H4 (cell line): ENCODE measurements at regions not wholly inside any gene's neighbourhood (a gene's known extent, or its start where the extent isn't known, plus 50 kb on each side); places are given as distances from the start of the nearest gene placed in this dataset.

Experiments
- DNase-seq: peaks from one replicate; pipeline ENCODE4 v3.0.0-alpha.2; 2015; ENCODE audit warnings: low spot score

DNA sequence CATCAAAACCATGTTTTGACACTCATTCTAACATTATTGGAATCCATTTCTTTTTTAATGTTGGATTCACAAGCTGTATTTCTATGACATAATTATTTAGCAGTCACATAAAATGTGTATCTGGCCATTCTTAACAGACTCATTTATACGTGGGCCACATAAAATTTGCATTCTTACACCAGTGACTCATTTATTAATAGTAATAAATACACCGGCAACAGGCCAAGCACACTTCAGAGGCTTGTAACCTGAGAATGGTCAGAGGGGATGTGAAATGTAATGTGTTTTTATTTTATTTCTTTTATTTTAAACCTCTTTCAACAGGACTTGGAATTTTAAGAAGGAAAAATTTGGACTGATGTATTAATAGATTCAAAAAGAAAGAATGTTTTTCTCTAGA is 384.9 kb upstream of the RARB start:
- no peak for DNase-seq

DNA sequence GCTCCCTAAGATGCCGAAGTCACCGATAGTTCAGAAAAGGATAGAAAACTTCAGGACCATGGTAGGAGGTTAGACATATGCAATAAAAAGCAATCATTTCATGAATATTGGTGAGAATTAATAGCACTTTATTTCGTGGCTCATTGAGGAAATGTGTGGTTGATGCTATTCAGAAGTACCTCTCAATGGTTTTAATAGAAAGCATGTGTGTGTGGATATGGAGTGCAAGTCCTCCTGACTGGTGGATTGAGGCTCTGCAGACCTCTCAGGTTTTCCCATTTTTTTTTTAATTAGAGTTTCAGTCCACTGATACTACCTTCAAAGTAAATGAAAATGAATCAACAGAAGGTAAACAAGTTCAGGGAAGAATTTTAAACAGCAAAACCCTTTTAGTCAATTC is 384.3 kb upstream of the RARB start:
- DNase-seq, result no peak

DNA sequence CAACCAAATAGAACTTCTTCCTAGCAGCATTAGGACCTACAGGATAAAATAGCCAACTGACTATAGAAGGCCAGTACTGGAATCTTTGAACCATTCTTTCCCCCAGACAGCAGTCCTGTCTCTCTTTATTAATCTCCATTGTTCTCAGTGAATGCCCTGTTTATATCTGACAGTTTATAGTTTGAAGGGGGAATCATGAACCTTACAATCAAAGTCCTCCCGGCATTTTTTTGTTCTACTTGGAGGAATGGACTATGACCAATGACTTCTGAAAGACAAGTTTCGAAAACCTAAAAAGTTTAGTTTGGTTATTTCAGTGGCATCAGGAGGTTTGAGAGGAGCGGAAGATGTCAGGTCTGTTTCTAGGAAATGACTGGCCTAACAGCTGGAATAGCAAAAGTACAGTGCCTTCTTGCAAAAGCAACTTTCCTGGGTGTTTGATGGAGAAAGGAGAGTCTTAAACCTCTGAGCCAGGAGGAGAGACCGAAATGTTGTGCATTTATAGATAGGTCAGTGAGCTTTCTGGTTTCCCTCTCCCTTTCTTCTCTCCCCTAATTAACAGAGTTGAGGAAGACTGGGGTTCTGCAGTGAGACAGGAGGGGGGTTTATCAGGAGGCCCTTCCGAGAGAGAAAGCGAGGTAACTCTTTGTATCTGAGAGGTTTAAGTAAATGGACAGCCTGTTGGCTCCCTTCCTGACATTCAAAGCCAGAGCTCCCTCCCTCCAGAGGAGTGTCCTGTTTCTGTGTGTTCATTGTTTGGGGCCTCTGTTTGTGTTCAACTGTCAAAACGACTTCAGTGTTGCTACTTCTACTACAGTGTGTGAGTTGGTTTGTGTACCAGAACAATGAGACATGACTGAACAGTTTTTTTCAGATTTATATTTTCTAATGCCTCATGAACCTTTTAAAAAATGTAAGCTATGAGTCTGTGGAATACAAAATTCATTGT is 383.0 kb upstream of the RARB start:
- no peak for DNase-seq

DNA sequence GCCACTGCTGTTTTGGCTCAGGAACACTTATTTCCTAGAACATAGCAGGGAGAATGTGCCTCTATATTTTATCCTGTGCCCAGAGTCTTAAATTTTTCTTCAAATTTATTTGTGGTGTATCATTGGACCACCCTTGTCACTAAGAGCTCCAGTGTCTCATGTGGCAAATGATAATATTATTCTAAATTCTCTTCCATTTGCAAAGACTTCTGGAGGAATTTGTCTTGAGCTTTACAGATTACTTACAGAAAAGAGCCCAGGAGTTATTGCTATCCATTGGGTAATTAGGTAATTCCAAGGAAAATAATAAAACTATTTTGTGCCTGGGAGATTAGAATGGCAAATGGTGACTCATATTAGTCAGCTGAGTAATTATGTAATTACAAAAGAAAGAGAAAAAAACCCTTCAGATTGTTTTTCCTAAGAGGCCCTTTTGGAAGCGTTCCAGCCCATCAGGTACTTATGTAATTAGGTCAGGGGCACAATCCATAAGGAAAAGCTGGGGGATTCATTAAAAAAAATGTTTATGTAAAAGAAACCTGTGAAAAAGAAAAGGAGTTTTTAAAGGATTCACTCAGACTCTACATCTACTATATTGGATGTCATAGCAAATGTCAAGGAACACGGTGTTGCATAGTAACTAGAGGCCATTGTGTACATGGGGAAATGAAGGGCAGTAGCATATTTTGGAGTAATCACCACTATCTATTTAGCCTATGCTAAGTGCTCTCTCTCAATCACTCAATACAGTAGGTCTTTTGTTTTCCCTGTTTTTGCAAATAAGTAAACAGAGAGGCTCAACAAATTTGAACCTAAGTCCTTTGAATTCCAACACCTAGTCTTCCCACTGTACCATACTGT is 380.9 kb upstream of the RARB start:
- no peak for DNase-seq

DNA sequence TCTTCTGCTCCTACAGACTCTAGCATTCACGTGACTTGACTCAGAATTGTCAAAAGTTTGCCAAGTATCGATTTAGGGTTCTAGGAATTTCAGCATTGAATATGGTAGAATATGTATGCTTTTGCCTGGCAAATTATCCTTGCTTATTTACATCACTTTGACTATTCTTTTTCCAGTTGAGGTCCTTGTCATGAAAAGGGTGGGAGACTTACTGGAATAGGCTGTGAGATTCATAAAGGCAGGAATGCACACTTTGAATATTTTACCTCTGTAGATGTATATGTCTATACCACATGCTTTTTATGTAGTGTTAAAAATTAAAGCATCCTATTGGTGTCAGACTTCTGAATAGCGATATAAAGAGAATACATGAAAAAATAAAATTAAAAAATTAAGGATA is 378.8 kb upstream of the RARB start:
- no peak for DNase-seq

DNA sequence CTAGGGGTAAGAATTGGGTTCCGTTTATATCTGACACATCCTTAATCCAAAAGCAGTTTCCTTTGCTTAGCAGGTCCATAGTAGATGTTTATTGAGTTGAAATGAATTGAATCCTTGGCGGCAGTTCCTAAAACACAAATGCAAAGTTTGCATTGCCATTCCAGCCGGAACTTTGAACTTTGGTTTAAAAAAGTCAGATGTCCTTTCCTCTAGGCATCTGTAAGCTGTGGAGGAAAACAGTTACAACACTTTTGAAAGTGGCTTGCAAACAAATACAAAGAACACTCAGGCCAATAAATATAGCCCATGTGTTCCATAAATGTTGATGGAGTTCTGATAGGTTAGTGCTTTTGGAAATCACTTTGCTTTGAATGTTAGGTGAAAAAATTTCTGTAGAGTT is 374.7 kb upstream of the RARB start:
- no peak for DNase-seq

DNA sequence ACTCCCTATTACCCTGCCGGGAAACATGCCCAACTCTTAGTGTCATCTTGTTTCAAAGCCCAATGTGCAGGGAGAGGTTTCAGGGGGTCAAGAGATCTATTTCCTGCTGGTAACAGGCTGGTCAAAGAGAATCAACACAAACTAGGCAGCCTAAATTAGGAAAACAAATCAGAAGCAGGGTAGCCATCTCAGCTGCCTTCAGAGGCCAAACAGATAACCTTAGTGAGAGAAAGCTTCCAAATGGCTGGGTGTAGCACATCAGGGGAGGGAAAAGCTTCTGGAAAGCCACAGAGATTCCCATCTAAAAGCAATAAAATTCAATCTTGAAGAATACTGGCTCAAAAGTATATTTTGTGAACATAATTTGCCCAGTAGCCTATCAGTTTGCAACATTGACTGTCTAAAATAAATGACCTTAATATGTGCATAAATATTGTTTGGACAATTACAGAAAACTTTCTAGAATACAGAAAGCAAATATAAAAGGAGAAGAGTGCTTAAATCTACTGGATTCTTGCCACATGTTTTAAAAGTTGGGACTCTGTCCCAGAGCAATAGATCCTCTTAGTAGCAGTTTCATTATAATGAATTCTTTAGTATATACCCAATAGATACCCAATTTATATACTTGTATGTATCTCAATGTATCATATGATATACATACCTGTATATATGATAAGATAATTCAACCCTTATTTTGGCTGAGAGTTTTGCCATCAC is 371.9 kb upstream of the RARB start:
- DNase-seq, result no peak

DNA sequence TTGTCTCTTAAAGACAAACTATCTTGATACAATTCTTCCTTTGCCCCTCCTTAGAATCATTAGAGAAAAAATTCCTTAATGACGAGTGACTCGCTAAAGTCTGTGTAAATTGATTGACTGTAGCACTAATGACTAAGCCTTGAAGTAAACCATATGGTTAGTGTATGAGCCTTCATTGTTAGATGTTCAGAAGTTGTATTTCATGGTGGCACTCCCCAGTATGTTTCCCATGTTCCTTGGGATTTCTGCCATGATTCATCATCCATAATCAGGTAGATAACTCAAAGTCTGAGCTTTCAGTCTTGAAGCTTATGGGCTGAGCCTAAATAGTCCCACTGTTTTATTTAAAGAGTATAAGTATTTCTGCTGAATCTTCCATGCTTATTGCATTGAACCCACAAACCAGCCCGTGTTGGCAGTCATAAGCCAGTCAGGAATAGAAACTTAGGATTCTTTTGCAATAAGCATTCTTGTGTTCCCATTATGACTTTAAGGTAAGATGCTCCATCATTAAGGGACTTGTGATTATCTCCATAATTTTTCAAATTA is 371.2 kb upstream of the RARB start:
- no peak for DNase-seq

DNA sequence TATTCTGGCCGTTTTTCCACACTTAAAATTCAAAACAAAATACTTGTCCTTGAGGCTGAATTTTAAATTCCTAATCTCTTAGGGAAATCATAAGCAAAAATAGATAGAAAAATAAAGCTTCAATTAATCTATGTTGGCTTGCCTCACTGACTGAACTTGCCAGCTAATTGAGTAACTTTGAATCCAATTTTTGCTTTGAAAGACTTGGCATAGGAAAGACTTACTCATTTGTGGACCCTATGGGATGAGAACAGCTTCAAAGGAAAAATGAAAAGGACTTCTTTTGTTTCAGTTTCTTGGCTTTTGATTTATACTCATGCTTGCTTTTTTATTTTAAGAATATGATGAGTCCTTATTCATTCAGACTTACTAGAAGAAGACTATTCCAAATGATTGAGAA is 370.7 kb upstream of the RARB start:
- no peak for DNase-seq

DNA sequence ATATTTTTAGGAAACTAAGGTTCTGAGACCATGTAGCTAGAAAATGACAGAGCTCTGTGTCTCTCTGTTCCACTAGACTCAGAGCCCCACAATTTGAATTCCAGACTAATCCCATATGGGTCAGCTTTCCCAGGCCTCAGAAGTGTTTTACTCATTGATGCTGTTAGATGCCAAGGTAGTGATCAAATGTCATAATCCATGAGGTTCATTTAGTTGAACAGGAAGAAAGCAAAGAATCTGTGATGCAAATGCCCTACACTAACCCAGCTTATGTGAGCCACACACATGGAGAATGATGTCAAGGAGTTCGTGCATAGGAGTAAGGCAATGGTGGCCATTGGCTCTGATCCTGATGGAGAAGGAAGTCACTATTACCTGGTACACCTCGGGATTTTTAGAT is 363.4 kb upstream of the RARB start:
- DNase-seq, result no peak

DNA sequence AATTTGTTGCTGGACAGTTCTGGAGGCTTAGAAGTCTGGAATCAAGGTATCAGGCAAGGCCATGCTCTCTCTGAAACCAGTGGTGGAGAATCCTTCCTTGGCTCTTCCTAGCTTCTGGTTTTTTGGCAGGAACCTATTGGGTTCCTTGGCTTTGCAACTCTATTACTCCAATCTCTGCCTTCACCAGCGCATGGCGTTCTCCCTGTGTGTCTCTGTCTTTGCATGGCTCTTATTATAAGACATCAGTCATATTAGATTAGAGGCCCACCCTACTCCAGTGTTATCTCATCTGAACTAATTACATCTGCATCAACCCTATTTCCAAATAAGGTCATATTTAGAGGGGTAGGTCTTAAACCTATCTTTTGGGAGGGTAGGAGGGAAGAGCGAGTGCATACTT is 358.1 kb upstream of the RARB start:
- no peak for DNase-seq

DNA sequence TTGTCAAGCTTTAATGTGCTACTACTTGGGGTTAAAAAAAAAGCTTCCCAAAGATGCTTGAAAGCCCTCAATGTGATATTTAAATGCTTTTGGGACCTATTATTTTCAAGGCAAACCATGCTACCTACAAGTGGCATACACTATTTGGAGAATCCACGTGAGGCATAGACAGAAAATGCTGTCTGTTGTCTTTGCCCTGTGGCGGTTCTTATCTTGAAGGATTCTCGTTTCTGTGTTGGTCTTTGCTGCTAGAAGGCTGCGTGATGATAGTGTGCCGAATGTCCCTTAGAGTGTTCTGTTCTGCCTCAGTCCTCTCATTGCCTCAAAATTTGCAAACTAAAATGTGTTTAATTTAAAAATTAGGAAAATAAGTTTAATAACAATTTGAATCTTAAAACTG is 356.2 kb upstream of the RARB start:
- DNase-seq, result no peak

DNA sequence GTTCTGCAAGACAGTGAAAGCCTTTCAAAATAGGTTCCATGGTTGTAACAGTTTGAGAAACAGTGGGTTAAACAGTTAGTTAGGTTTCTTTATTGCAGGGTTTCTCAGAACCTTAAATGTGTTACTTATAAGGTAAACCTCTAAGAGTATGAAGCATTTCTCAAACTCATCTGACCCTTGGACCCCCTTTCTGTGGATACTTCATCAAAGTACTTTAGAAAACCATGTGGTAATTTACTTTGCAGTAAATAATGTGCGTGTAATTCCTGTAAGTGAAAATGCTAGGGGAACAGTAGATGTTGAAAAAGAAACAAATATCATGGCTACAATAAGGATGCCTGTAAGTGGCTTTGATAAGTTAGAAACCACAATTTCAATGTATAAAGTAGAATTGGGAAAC is 354.6 kb upstream of the RARB start:
- no peak for DNase-seq

DNA sequence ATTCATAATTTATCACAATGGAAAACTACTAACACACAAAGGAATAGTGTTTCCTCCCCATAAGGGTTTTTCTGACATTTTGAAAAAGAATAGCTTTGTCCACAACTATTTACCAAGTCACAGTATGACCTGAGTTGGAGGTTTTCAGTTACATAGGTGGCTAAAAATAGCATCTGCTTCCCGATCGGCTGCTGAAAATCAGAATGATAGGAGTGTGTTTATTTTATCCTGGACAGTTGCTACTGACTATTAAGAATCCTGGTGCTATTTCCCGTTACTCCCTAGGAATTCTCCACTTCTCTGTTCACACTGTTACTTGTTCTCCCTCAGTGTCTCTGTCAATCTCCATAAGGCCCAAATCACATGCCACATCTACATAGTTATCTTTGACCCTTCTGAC is 353.9 kb upstream of the RARB start:
- DNase-seq, result no peak

DNA sequence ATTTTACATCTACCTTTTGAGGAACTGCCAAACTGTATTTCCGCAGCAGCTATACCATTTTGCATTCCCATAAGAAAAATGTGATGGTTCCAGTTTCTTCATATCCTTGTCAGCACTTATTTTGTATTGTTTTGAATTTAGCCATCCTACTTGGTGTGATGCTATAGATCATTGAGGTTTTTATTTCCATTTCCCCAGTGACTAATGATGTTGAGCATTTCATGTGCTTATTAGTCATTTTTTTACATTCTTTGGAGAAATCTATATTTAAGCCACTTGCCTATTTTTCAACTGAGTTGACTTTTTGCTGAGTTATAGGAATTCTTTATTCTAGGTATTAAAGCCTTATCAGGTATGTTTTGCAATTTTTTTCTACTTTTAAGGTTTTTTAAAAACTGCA is 347.6 kb upstream of the RARB start:
- no peak for DNase-seq

DNA sequence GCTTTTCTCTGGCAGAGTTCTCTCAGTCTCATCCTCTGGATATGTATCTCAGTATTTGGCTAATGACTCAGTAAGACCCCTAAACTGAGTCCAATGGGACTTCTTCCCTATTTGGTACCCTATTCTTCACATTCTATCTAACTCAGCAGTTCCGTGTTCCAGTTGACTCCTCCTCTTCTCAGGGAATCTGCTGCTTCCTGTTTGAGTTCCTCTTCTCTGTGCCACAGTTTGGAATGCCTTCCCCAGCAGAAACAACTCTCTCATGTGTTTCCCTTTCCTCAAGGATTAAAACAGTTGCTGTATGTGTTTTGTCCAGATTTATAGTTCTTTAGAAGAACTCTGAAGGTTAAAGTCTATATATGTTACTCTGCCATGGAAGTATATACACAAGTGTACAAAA is 344.0 kb upstream of the RARB start:
- no peak for DNase-seq

DNA sequence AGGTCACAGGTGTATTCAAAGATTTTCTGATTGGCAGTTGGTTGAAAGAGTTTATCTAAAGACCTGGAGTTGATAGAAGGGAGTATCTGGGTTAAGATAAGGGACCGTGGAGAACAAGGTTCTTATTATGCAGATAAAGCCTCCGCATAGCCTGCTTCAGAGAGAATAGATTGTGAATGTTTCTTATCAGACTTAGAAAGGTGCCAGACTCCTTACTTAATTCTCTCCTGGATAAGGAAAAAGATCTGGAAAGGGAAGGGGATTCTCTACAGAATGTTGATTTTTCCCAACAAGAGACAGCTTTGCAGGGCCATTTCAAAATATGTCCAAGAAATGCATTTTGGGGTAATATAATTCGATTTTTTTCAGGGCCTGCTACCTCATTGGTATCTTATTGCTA is 341.3 kb upstream of the RARB start:
- no peak for DNase-seq

DNA sequence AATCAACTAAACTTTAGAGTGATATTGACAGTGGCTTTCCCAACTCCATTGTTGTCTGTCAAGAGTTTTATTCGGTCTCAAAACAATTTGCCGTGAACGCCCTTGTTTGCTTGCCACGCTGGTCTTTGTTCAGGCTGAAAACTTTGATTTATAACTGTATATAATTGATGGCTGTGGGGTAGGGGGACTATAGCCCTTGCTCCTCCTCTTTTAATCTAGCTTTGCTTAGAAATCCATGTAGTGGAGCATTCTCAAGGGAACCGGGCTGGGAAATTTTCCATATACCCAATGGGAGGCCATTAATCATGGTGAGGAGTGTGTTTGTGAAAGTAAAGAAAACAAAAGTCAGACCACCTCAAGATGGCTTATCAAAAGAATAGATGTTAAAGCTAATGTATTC is 339.8 kb upstream of the RARB start:
- DNase-seq, result no peak

DNA sequence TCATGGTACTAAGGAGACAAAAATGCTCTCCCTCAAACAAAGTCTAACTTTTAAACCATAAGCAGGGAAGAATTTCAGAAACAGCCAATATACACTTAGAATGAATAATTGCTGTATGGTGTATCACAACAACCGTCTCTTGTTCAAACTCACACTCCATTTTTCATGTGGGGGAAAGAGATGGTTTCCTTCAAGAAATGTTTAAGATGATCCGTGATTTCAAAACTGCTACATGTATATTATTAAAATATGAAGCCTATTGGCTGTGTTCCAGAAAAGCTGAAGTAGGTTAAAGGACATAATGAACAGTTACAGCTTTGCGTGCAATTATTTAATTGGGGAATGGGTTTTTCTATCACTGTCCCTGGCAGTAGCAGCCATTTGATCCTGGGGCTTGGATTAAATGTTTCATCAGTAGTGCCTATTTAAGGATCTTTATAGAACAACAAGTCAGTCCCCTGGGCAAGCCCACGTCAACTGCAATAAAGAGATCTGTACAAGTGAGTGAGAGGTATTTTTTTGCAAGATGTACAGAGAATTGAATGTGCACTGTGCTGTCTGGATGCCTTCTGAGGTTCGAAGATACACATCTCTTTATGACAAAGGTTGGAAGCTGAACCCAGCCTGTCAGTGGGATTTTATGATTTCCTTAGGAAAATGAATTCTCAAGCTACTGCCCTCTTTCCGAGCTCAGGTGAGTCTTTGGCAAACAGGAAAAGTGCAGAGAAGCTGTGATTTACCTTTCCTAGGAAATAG is 337.2 kb upstream of the RARB start:
- DNase-seq, result no peak

DNA sequence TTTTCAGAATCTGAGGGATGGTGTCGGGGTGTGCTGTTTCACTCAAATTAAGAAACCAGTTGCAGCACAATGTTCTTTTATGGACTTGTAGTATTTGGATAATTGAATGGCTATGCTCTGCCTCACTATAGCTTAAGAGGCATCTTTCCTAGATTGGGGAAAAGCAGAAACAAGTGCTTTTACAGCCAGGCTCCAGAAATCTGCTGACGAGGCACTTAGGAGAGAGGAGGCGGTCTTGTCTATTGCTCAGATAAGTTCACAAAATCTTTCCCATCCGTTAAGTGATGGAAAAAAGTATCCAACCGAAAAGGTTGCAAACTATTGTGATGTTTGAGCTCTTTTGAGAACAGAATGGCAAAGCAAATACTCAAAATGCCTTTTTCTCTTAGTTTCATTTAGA is 336.1 kb upstream of the RARB start:
- no peak for DNase-seq

DNA sequence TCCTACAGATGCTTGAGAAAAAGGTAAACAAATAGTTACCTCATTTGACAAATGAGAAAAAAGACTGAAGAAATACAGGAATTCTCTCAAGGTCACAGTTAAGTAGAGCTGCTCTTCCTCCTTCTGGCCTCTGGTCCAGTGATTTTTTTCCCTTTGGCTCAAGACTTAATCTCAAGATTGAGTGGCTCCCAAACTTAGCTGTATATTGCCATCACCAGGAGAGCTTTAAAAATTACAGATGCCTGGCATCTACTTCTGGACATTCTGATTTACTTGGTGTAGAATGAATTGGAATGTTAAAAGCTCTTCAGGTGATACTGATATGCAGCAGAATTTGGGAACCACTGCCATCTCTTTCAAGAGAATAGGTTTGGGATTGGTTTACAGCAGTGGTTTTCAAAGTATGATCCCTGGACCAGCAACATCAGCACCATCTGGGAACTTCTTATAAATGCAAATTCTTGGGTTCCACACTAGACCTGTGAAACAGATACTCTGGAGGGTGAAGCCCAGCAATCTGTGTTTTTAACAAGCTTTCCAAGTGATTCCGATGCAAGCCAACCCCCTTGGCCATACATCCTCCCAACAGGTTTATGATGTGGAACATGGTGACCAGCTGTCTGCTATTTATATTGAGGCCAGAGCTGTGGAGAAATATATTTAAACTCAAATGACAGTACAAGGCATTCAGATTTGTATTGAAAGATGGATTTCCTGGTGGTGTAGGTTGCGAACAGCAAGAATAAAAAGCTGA is 333.0 kb upstream of the RARB start:
- DNase-seq, result no peak
